Naive B cell (primary cell): ENCODE measurements at regions not wholly inside any gene's neighbourhood (a gene's known extent, or its start where the extent isn't known, plus 50 kb on each side); places are given as distances from the start of the nearest gene placed in this dataset.
"Not testable (repeated sequence)": the region's sequence is repeated elsewhere in the genome, so short reads cannot be mapped to it uniquely, and the experiment has no call there.

Experiments used
- ATAC-seq, 2 donors: fragments of 150-1000 bp; cut with Tn5 transposase; 2 replicates each; pipeline ENCODE4 v1.10.0; 2021; ENCODE audit warnings: low read depth in 2 of 2, mild to moderate bottlenecking in 2 of 2, moderate library complexity in 2 of 2
- DNase-seq: peaks from one replicate; pipeline ENCODE4 v3.0.0; 2022
- H3K27ac Mint-ChIP-seq, 6 donors: one replicate each; pipeline ENCODE4 v1.8.0; 2020 to 2022; ENCODE audit warnings: mild to moderate bottlenecking in 6 of 6, mixed read lengths in 6 of 6, moderate library complexity in 5 of 6, inconsistent platforms in 2 of 6
- H3K27me3 Mint-ChIP-seq, 3 donors: one replicate each; pipeline ENCODE4 v1.8.0; 2021 to 2022; ENCODE audit warnings: mixed read lengths in 3 of 3, mild to moderate bottlenecking in 1 of 3
- H3K36me3 Mint-ChIP-seq, 2 donors: one replicate each; pipeline ENCODE4 v1.8.0; 2020 to 2022; ENCODE audit warnings: mixed read lengths in 2 of 2, inconsistent platforms in 1 of 2, mild to moderate bottlenecking in 1 of 2
- H3K4me1 Mint-ChIP-seq, 3 donors: one replicate each; pipeline ENCODE4 v1.8.0; 2020 to 2022; ENCODE audit warnings: mixed read lengths in 3 of 3, inconsistent platforms in 1 of 3, mild to moderate bottlenecking in 1 of 3, moderate library complexity in 1 of 3
- H3K4me3 Mint-ChIP-seq, 8 donors: one replicate each; pipeline ENCODE4 v1.8.0; 2020 to 2022; ENCODE audit warnings: mild to moderate bottlenecking in 8 of 8, mixed read lengths in 8 of 8, moderate library complexity in 8 of 8, inconsistent platforms in 2 of 8
- H3K9me3 Mint-ChIP-seq, 7 donors: one replicate each; pipeline ENCODE4 v1.8.0; 2020 to 2022; ENCODE audit warnings: mixed read lengths in 7 of 7, mild to moderate bottlenecking in 5 of 7, inconsistent platforms in 2 of 7, moderate library complexity in 1 of 7

DNA sequence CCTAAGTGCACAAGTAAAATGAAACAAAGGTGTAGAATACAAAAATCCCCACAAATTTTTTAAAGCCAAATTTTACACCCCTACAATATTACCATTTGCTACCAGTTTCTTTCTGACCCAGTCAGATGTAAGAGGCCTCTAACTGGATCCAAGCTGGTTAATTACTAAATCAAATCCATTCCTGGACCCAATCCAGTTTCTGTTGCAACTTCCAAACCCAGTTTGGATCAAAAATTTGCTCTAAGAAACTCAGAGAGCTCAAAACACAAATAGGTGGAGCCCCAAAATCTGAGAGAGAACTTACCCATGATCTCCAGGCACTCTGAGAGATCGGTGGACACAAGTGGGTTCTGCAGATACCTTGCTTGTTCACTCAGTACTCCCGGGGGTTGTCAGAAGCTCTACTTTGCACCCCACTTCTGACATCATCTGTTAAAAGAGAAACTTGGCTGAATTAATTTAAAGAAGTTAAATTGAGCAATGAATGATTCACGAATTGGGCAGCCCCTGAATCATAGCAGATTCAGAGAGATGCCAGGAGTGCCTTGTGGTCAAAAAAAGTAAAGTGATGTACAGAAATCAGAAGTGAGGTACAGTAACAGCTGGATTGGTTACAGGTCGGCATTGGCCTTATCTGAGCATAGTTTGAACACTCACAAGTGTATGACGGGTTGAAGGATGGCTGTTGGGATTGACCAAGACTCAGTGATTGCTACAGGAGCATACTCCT, 448.0 kb downstream of the KCNT2 start:
- no peaks in the 10 kb centered on the region for H3K36me3 Mint-ChIP-seq
- no peaks in the 10 kb centered on the region for H3K27me3 Mint-ChIP-seq
- no peak overlapping the region for H3K4me3 Mint-ChIP-seq
- no peak overlapping the region for H3K27ac Mint-ChIP-seq
- ATAC-seq: no peak
- no peaks in the 10 kb centered on the region for H3K4me1 Mint-ChIP-seq
- H3K9me3 Mint-ChIP-seq: peaks cover 0 to 2% (median 0%) of the 10 kb centered on the region in 7 donors
- no peak for DNase-seq

DNA sequence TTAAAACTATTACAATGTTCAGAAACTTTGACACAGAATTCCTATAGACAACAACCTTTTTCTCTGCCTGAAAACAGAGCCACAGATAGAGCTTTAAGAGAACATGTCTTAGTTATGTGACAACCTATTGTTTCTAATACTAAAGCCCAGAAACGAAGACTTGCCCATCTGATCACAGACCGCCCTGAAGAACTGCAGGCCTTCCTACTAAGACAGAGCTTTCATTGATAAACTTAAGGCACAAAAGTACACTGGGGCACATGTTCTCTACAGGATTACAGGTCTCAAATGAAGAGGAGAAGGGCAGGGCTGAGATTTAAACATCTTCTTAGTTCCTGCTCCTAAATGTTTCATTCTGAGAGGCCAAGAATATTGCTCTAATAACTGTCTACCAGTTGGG, 452.7 kb downstream of the KCNT2 start:
- no peaks in the 10 kb centered on the region for H3K9me3 Mint-ChIP-seq
- H3K4me1 Mint-ChIP-seq: no peaks in the 10 kb centered on the region
- no peak overlapping the region for H3K4me3 Mint-ChIP-seq
- no peak overlapping the region for H3K27ac Mint-ChIP-seq
- DNase-seq (no peak), ATAC-seq (no peak)
- no peaks in the 10 kb centered on the region for H3K36me3 Mint-ChIP-seq
- no peaks in the 10 kb centered on the region for H3K27me3 Mint-ChIP-seq

DNA sequence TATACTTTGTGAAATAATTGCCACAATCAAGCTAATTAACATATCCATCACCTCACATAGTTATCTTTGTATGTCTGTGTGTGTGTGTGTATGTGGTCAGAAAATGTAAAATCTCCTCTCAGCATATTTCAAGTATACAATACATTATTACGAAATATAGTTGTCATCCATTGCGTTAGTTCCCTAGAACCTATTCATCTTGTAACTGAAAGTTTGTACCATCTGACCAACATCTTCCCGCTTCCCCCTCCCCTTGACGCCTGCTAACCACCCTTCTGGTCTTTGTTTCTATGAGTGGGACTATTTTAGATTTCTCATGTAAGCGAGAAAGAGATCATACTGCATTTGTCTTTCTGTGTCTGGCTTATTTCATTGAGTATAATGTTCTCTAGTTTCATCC, 455.3 kb downstream of the KCNT2 start:
- Mint-ChIP-seq H3K4me1 (no peaks in the 10 kb centered on the region), H3K27me3 (no peaks in the 10 kb centered on the region), H3K9me3 (no peaks in the 10 kb centered on the region), H3K36me3 (no peaks in the 10 kb centered on the region), H3K27ac (no peak overlapping the region), H3K4me3 (no peak overlapping the region)
- DNase-seq: no peak
- ATAC-seq: no peak

DNA sequence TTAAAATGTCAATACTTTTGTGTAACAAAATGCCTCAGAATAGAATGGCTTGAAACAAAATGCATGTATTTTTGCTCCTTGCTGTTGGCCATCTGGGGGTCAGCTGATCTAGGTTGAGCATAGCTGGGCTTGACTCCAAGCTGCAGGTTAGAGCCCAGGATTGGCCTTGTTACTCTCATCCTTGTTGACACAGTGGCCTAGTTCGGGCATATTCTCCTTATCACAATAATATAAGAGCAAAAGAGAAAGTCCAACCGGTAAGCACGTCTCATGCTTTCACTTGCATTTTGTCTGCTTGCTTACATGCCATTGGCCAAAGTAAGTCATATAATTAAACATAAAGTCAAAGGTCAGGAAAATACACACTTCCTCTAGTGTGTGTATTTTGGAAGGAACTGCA, 456.2 kb downstream of the KCNT2 start:
- no peaks in the 10 kb centered on the region for H3K27me3 Mint-ChIP-seq
- H3K4me1 Mint-ChIP-seq: no peaks in the 10 kb centered on the region
- DNase-seq: no peak

DNA sequence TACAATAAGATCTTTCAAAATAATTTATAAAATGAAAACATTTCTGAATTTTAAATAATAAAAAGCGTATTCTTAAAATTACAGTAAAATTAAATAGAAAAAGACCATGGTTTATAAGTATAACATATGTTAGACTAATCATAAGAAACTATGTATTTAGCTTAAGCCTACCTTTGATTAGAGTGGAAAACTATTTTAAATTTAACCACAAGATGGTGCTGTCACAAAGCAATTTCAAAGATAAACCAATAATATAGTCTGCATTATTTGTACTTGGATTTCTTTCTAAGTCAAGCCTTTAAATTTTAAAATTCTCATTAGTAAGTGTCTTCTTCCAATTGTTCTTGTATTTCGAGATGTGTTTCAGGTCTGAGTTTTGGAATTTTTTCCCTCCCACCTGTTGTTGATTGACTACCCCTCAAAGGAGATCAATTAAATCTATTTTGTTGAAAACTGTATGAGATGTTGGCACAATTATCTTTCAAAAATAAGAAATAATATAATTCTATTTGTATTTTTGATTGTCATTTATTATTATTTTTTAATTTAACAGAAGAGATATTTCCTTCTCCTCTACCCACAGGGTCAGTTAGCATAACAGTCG, 459.8 kb downstream of the KCNT2 start:
- no peak overlapping the region for H3K27ac Mint-ChIP-seq
- H3K9me3 Mint-ChIP-seq: no peaks in the 10 kb centered on the region
- H3K4me1 Mint-ChIP-seq: no peaks in the 10 kb centered on the region
- no peaks in the 10 kb centered on the region for H3K36me3 Mint-ChIP-seq
- H3K27me3 Mint-ChIP-seq: no peaks in the 10 kb centered on the region
- H3K4me3 Mint-ChIP-seq: no peak overlapping the region
- peak in 1 of 2 donors; percentile 27 for ATAC-seq
- DNase-seq: peak; percentile 5

More for the DNA sequence above, 456.2 kb downstream of the KCNT2 start:
- no peak for ATAC-seq
- Mint-ChIP-seq H3K27ac (no peak overlapping the region), H3K36me3 (no peaks in the 10 kb centered on the region), H3K4me3 (no peak overlapping the region), H3K9me3 (no peaks in the 10 kb centered on the region)

DNA sequence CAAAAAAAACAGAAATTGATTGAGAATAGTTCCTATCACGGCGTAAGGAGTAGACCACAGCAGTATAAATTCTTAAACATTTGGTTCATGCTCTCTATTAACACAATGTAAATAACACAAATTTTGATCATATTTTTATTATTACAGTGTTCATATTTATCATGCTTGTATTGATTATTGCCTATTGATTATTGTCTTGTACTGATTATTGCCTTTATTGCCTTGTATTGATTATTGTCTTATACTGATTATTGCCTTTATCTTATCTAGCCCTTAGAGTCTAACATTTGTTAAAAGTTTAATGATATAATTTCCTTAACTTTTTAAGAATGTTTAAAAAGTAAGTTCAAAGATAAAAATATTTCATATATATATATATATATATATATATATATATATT, 460.7 kb downstream of the KCNT2 start:
- Mint-ChIP-seq H3K27ac (no peak overlapping the region), H3K4me1 (no peaks in the 10 kb centered on the region), H3K4me3 (no peak overlapping the region), H3K9me3 (no peaks in the 10 kb centered on the region), H3K27me3 (no peaks in the 10 kb centered on the region), H3K36me3 (no peaks in the 10 kb centered on the region)
- ATAC-seq (no peak), DNase-seq (no peak)

DNA sequence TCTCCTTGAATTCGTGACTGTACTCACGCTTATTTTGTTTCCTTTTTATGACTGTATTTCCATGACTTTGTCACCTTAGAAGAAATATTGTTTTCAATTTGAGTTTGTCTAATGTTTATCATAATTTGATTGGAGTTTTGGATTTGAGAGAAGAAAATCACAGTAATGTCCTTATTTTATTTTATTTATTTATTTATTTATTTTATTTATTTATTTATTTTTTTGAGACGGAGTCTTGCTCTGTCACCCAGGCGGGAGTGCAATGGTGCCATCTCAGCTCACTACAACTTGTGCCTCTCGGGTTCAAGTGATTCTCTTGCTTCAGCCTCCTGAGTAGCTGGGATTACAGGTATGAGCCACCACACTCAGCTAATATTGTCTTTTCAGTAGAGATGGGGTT, 463.1 kb downstream of the KCNT2 start:
- not testable (repeated sequence) for H3K9me3 Mint-ChIP-seq, H3K27me3 Mint-ChIP-seq, ATAC-seq, H3K4me1 Mint-ChIP-seq, H3K27ac Mint-ChIP-seq, DNase-seq, H3K4me3 Mint-ChIP-seq, H3K36me3 Mint-ChIP-seq

DNA sequence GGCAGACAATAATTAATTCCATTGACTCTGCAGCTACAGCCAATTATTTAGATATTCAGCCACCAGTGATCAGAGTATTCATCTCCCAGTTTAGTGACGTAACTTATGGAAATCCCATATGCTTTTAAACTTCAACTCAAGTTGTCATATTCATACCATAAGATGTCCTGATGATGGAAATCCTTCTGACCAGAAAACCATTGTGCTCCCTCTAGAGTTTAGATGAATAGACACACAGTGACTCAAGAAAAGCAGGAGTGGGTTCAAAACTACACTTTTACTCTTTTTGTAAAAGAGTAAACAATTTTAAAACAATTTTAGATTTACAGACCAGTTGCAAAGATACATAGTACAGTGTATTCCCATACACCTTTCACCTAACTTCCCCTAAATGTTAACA, 463.7 kb downstream of the KCNT2 start:
- no peak overlapping the region for H3K27ac Mint-ChIP-seq
- H3K4me1 Mint-ChIP-seq: no peaks in the 10 kb centered on the region
- no peak for DNase-seq
- no peak overlapping the region for H3K4me3 Mint-ChIP-seq
- H3K36me3 Mint-ChIP-seq: no peaks in the 10 kb centered on the region
- H3K9me3 Mint-ChIP-seq: no peaks in the 10 kb centered on the region
- no peaks in the 10 kb centered on the region for H3K27me3 Mint-ChIP-seq
- ATAC-seq: no peak

DNA sequence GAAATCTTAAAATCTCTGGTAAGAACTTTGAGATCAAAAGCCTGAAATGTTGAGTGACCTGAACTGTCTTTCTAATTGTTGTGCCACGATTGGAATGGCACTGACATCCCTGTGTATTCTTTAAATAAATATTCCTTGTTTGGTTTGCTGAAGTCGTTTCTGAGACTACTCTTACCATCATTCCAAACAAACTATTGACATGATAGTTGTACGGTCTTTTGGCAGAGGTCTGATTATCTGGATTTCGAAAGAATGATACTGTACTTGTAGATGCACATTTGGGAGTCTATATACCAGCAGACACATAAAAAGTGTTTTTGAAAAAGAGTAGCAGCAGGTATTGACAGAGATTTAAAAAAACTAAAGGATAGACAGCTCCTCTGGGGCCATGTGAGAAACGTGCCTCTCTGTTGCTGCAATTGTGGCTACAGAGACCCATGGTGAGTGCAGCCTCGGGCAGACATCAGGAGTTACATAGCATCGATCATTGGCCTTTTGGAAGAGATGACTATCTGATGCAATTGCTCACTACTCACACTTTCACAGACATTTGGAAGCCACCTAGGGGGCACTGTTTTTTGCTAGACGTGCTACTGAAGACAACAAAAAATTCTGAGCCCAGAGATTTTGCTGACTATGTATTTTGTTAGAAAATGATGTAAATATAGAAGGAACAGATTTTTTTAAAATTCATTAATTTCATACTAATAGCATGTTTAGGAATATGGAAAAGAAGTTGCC, 464.5 kb downstream of the KCNT2 start:
- Mint-ChIP-seq H3K27me3 (no peaks in the 10 kb centered on the region), H3K4me1 (no peaks in the 10 kb centered on the region), H3K36me3 (no peaks in the 10 kb centered on the region), H3K27ac (no peak overlapping the region), H3K4me3 (no peak overlapping the region), H3K9me3 (peaks cover 0 to 3% (median 0%) of the 10 kb centered on the region in 7 donors)
- ATAC-seq (no peak), DNase-seq (no peak)

DNA sequence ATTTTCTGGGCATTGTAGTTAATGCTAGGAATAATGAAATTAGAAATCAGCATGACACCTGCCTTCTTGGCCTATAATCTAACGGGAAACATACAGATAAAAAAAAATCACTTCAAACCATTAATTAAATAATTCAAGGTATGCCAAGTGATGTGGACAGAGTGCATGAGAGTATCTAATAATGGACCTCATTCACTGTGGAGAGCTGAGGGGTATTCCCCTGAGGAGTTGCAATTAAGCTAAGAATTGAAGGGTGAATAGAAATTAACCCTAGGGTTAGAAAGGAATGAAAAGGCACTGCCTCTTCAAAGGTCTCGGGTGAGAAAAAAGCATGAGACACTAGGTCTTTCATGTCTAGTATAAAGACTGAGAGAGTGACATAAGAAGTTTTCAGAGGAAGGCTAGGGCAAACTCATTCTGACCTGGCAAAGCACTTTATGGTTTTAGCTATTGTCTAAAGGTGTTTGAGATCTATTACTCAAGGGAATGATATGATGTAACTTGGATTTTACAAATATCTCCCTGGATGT, 466.1 kb downstream of the KCNT2 start:
- Mint-ChIP-seq H3K27ac (no peak overlapping the region), H3K9me3 (peaks cover 0 to 4% (median 0%) of the 10 kb centered on the region in 7 donors), H3K4me1 (no peaks in the 10 kb centered on the region), H3K4me3 (no peak overlapping the region), H3K27me3 (no peaks in the 10 kb centered on the region), H3K36me3 (no peaks in the 10 kb centered on the region)
- DNase-seq (no peak), ATAC-seq (no peak)

DNA sequence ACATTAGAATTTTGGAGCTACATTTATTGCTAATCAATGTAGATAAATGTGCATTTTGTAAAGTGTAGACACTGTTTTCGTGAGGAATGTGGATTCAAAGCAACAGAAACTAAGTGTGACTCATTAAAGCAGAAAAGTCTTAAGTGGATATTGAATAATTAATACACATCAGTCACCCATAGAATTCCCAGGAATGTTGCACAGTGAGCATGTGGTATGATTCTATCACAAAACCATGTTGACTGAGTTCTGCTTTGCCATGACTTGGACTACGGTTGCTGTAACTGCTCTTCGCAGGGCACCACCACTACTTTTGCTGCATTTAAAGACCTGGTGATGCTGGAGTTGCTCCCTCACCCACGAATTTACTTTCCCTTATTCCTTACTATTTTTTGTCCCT, 471.8 kb downstream of the KCNT2 start:
- no peak overlapping the region for H3K4me3 Mint-ChIP-seq
- peaks cover 0 to 7% (median 0%) of the 10 kb centered on the region in 7 donors for H3K9me3 Mint-ChIP-seq

DNA sequence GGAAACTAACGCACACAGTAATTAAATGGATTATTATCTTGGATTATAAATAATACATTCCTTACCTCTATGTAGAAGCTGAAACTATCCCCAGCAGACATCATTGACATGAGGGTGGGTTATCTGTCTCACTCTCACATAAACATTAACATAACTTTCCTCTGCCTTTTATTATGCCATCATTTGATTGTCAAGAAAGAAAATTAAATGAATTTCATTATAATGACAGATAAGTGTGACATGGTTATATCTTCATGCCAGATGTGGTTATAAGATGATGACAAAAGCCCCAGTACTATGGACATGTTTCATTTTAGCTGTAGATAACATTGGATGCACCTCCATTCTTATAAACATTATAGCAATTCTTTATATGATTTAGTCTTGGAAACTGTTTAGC, 476.5 kb downstream of the KCNT2 start:
- no peaks in the 10 kb centered on the region for H3K36me3 Mint-ChIP-seq
- no peak for ATAC-seq
- peaks cover 0 to 2% (median 0%) of the 10 kb centered on the region in 7 donors for H3K9me3 Mint-ChIP-seq
- no peaks in the 10 kb centered on the region for H3K27me3 Mint-ChIP-seq
- no peak for DNase-seq
- no peaks in the 10 kb centered on the region for H3K4me1 Mint-ChIP-seq
- H3K4me3 Mint-ChIP-seq: no peak overlapping the region
- H3K27ac Mint-ChIP-seq: no peak overlapping the region

More for the DNA sequence above, 471.8 kb downstream of the KCNT2 start:
- DNase-seq (no peak), ATAC-seq (no peak)
- Mint-ChIP-seq H3K27me3 (no peaks in the 10 kb centered on the region), H3K36me3 (no peaks in the 10 kb centered on the region), H3K27ac (no peak overlapping the region), H3K4me1 (no peaks in the 10 kb centered on the region)

DNA sequence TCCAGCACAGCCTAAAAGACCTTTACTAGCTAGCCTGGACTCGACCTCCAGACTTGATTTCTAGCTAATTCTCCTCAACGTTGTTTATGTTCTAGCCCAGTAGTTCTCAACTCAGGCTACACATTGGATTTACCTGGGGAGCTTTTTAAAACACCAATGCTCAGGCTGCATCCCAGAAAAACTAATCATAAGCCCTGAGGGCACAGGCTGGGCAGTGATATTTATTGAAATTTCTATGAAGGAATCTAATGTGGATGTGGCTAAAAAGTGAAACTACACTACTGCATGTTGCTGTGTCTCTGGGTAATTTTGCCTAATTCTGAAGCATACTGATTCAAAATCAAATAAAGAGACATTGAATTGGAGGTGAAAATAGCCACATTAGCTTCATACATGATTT, 479.4 kb downstream of the KCNT2 start:
- Mint-ChIP-seq H3K36me3 (no peaks in the 10 kb centered on the region), H3K27ac (no peak overlapping the region), H3K4me3 (no peak overlapping the region), H3K4me1 (no peaks in the 10 kb centered on the region), H3K27me3 (no peaks in the 10 kb centered on the region), H3K9me3 (peaks cover 0 to 2% (median 0%) of the 10 kb centered on the region in 7 donors)
- DNase-seq (no peak), ATAC-seq (no peak)

DNA sequence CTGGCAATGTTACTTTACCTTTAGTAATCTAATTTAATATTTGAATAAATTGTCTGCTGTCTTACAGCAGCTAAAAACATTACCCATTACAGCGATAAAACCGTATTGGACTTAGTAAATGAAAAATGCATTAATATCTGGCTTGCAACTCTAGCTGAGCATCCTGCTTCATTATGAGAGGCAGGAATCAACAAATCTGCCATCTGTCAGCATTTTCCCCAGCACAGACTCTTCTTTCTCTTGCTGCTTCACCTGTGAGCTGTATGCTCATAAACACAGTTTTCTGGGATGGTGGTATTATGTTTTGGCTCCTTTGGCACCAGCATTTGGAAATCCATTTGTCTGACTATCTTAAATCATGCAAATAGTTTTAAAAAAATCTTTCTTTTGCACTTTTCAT, 487.1 kb downstream of the KCNT2 start:
- H3K4me1 Mint-ChIP-seq: no peaks in the 10 kb centered on the region
- ATAC-seq (no peak), DNase-seq (no peak)
- no peak overlapping the region for H3K4me3 Mint-ChIP-seq
- H3K36me3 Mint-ChIP-seq: no peaks in the 10 kb centered on the region
- peaks cover 0 to 4% (median 0%) of the 10 kb centered on the region in 3 donors for H3K27me3 Mint-ChIP-seq
- no peak overlapping the region for H3K27ac Mint-ChIP-seq
- H3K9me3 Mint-ChIP-seq: peaks cover 0 to 5% (median 0%) of the 10 kb centered on the region in 7 donors
